Stimulated activated CD8-positive, alpha-beta memory T cell treated with anti-CD3 and anti-CD28 coated beads, Interleukin-12 subunit alpha, Interleukin-12 subunit beta, amount 100 ng/mL, for 4 hours (primary cell): ENCODE measurements at regions not wholly inside any gene's neighbourhood (a gene's known extent, or its start where the extent isn't known, plus 50 kb on each side); places are given as distances from the start of the nearest gene placed in this dataset.
"Not testable (repeated sequence)": the region's sequence is repeated elsewhere in the genome, so short reads cannot be mapped to it uniquely, and the experiment has no call there.

Experiments
- DNase-seq: peaks from one replicate; pipeline ENCODE4 v3.0.0-alpha.2; 2020; ENCODE audit warnings: low read depth

DNA sequence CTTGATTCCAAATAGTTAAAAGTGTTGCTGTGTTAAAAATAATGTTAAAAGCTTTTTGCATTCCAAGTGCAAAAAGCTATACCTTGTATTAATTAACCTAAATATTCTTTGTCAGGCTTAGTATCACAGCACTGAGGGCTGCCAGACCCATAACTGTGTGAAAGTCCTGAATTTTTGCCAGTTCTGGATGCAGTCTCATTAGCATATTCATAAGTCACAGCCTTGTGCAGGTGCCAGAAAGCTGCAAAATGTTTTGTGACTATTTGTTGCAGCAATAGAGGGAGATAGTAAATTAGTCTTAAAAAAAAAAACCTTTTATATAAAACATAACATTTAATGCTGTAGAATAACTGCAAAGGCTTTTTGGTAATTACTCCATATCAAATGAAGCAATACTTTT lies 56.6 kb downstream of the SLITRK1 start:
- DNase-seq, result no peak

DNA sequence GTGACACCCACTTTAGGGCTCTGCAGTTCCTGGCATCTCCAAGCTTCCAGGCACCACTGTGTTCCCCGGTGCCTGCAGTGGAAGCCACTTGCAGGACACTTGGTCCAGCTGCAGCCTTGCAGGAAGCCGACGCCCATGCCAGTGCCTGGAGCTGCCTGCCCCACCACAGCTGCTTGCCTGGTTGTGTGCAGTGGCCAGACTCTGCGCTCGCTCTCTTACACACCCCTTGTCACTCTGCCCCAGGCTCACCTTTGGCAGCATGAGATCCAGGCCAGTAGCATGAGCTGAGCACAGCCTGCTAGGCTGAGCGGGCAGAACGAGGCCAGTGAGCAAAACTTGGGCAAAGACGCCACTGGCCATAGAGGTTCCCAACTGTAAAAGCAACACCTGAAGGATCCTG lies 57.7 kb downstream of the SLITRK1 start:
- no peak for DNase-seq

DNA sequence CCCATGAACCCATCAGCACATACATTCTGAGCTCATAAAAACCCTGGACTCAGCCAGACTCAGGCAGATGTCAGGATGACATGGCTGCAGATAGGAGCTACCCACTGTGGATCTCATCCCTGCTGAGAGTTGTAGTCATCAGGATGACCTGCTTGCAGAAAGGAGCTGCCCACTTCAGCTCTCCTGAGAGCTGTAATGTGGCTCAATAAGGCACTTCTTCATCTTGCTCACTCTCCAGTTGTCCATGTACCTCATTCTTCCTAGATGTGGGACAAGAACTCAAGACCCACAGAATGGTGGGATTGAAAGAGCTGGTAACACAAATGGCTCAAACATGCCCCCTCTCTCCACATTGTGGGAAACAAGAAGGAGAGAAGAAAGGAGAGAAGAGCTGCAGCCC lies 58.2 kb downstream of the SLITRK1 start:
- no peak for DNase-seq

DNA sequence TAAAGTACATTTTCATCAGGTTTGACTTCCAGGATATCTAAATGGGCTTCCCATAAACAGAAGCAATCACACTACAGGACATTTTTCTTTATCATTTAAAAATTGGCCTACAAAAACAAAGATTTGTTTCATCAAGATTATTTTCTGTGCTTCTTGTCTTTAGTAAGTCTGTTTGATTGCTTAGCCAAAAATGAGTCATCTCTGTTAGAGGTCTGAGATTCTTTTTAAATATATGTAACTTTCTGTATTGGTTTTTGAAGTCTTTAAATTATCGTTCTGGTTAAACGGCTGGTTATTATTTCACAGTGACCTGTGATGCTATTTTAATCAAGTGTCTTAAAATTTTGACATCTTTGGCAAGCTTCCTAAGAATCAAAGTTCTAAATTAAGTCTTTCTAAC lies 62.7 kb downstream of the SLITRK1 start:
- DNase-seq, result no peak

DNA sequence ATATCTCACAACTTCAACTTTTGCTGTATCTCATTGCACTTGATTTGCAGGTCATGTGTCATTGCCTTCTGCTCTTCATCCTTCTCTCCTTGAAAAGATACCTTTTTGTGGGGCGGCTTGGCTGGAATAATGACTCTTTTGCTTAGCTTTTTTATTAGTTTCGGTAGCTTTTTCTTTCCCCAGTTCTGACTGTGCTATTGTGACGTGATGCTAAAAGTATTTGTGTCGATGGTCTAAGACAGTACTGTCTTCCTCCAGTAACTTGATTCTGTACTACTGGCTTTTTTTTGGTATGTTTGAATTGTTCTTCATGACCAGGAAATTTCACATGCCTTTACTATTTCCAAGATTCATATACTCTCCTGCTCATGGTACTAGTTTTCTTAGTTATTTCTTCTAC lies 63.1 kb downstream of the SLITRK1 start:
- no peak for DNase-seq

DNA sequence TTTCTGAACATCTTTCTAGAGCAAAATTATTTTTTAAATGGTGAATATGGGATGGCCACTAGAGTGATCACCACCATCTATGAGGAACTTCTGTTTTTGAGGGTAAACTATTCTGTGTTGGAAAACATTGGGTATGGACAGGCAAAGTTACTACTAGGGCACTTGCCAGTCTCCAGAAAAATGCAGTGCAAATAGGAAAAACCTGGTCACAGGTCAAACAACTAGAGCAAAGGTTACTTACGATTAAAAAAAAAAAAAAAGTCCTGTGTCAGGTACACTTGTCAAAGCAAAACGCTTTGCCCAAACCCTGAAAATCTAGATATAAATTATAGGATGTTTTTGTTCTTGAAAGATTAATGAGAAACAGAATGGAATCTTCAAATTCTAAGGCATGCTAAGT lies 66.2 kb downstream of the SLITRK1 start:
- DNase-seq, result no peak

DNA sequence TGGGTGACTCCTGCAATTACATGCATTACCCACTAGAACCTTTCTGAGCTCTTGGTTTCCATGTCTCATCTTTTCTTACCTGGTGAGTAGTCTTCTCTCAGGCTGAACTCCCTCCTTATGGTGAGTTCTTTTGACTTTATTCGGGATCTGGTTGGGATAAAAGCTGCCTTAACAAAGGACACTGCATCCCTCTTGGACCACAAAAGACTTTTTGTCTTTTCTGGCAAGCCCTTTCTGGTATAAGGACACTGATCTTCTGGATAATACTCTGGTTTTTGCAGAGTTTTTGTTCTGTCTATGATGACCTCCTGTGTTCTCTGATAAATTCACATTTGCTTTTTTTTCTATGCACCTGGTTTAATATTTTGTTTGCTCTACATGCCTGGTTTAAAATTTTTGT lies 66.7 kb downstream of the SLITRK1 start:
- DNase-seq, result no peak

DNA sequence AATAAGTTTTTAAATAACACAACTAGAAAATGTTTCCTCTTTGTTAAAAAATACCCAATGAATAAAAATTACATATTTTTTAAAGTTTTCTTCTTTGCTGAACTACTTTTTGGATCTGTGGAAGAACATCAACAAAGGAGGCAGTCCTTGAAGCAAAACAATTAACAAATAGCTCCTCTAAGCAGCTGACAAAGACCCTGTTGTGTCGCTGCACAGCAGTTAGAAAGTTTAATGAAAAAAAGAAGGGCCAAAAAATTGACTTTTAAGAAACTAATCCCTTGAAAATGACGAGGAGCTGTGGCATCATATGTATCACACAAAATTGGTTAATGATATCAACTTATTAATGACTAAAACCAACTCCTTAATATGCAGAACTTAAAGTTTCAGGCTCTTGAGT lies 72.1 kb downstream of the SLITRK1 start:
- DNase-seq, result no peak

DNA sequence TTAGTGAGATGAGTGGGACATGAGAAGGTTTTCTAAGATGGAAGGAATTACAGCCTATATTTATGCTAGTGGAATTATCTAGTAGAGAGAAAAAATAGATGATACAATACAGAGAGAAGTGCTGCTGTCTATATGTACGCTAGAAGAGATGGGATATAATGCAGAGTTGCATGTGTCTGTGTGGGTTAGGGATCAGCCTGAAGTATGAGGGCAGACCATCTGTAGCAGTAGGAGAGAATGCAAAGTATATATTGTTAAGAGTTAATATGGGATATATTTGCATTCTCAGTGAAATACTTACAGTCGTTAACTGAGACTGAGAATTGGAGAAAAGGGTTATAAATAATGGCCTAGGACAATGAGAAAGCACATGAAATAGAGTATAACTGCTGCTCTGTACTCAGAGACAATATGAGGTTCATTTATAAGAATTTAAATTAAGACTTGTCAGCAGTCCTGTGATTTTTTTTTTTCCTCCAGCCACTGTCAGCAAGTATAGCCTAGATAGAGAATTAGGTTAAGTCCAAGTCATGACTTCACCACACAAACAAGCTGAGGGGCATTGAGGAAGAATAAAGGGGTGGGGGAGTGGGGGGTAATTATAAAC lies 77.8 kb downstream of the SLITRK1 start:
- no peak for DNase-seq

DNA sequence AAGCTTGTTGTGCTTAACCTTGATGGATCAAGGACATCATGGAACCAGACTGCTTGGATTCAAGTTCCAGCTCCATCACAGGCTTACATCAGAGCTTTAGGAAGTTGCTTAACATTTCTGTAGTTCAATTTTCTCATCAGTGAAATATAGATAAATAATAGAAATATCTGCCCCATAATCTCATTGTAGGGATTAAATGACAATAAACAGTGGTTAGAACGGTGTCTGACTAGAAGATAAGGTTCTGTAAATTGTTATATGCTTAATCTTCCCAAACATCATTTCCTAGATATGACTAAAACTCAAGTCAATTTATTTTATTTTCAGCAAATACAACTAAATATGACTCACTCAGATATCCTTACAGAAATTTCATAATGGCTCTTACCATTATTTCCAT lies 83.5 kb downstream of the SLITRK1 start:
- DNase-seq, result no peak

DNA sequence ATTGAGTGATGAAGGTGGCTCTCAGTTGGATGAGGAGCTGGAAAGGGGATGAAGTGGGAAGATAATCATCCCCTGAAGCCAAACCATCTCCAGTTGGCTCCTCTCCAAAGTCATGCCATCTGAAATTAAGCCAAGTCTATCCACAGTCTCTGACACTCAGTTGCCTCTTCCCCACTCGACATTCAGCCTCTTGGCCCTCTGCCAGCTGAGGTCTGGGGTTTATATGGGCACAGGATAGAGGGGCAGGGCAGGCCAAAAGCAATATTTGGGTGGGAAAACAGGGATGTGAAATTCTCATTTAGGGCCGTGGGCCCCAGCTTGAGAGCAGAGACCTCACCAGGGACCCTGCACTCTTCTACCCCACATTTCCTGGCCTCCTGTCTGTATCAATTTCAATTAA lies 85.9 kb downstream of the SLITRK1 start:
- DNase-seq, result no peak

DNA sequence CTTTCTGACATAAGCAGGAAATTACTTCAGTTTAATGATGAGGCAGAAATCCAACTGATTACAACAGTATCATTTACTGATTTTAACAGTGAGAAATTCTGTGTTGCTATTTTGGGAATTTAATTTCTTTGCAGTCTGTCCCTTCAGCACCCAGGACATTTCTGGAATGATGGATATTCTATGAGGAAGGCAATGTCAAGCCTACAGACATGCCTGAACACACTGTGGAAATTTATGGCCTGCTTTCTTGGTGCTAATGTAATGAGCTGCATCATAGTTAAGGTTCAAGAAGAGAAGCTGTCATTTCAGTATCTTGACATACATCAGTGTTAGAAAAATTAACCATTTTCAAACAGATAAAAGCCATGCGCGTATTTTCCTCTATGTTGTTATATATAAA lies 87.7 kb downstream of the SLITRK1 start:
- DNase-seq, result no peak

DNA sequence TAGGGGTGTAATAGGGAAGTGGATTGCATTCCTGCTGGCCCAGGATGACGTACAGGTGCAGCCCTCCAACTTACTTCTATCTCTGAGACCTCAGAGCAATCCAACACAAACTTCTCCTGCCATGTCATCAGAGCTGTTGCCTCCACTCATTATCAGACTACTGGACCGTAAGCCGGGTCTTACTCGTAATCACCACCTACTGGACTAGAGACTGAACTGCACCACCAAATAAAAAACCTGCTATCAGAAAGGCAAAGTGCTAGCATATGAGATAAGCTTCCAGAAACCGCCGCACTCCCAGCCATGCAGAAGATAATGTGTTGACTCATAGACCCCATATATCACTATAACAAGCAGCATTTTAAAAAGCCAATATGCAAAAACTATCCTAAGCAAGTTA lies 102.0 kb downstream of the SLITRK1 start:
- no peak for DNase-seq

DNA sequence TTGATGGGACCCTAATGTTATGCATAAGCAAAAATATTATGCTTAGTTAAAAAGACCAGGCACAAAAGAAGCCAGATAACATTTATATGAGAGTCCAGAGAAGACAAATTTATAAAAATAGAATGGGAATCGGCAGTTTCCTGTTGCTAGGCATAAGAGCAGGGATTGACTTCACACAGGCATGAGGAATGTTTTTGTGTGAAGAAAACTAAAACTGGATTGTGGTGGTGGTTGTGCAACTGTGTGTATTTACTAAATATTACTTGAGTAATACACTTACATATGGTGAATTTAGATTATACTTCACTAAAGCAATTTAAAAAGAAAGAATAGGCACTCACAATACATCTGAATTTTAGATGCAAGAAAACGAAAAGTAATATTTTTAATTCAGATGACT lies 108.3 kb downstream of the SLITRK1 start:
- DNase-seq, result no peak

DNA sequence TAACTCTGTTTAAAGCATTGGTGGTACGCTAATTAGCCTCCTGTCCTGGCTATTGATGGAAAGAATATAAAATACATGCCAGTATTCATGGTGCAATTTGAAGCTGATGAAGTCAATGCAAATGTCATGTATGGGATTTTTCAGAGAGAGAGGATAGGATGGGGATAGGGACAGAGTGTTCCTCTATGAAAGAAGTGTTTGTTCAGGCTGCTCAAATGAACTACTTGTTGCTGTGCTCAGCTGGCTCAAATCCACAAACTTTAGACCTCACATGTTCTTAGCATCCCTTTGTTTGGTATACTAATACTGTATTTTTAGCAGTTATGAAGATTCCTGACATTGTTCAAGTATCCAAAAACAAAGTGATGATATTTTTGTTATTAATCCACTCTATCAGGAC lies 116.5 kb downstream of the SLITRK1 start:
- DNase-seq, result no peak

DNA sequence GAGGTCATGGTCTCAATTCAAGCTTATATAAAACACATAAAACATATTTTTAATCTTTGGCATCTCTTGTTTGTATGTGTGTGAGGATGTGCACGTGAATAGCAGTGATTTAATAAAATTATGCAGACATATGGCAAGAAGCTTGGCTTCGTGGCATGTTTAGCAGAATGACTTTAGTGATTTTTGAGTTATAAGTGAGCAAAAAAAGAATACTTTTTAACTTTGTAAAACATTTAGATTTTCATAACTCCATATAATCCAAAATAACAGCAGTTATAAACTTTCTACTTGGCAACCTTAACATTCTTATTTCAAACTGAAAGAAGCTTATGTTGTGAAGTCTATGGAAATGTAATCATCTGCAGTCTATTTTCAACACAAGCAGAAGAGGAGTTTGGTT lies 120.6 kb downstream of the SLITRK1 start:
- no peak for DNase-seq

DNA sequence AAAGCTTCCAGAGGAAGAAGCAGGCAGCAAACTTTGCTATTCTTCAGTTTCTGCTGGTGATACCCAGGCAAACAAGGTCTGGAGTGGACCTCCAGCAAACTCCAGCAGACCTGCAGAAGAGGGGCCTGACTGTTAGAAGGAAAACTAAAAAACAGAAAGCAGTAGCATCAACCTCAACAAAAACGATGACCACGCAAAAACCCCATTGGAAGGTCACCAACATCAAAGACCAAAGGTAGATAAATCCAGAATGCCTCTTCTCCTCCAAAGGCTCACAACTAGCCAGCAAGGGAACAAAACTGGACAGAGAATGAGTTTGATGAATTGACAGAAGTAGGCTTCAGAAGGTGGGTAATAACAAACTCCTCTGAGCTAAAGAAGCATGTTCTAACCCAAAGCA lies 127.1 kb downstream of the SLITRK1 start:
- not testable (repeated sequence) for DNase-seq

DNA sequence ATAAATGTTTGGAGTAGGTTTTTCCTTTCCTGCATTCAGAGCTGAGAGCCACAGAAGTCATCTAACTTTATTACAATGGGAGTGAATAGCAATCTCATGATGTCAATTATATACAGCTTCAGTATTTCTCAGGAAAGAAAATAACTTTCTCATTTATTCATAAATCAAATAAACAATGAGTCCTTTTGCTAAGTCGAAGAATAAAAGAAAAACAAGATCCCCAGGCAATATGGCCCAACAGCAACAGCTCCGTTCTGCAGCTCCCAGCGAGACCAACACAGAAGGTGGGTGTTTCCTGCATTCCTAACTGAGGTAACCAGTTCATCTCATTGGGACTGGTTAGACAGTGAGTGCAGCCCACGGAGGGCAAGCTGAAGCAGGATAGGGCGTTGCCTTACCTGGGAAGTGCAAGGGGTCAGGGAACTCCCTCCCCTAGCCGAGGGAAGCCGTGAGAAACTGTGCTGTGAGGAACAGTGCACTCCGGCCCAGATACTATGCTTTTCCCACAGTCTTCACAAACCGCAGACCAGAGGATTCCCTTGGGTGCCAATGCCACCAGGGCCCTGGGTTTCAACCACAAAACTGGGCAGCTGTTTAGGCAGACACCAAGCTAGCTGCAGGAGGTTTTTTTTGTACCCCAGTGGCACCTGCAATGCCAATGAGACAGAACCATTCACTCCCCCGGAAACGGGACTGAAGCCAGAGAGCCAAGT lies 128.2 kb downstream of the SLITRK1 start:
- DNase-seq, result no peak

DNA sequence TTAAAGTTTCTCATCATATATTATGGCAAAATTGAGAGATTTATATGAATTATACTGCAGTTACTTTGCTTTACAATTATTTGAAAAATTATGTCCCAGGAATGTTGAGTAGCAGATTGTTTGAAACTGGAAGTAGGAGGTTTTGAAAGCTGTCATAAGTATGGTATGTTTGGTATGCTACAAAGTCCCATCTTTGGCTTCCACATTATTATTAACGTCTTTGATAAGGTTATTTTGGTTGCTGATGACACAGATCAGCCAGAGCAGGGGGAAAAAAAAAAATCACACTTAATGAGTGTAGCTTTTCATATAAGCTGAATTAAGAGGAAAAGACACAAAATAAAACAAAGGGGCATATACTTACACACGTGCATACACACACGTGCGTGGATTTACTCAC lies 130.1 kb downstream of the SLITRK1 start:
- DNase-seq, result no peak

DNA sequence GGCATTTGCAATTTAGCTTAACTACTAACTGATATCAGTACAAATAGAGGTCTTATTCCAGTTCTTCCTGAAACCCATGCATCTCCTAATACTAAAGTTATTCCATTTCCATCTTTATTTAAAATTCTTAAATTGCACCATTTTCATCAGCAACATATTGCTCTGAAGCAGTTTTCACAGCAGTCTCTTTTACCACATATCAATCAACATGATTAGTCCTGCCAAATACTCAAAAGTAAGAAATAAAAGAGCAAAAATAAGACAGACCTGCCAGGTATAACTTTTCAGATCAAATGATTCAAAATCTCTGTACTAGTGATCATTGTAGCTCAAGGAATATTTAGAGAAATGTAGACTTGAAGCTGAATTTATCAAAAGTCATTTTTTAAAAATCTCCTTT lies 141.7 kb downstream of the SLITRK1 start:
- no peak for DNase-seq

DNA sequence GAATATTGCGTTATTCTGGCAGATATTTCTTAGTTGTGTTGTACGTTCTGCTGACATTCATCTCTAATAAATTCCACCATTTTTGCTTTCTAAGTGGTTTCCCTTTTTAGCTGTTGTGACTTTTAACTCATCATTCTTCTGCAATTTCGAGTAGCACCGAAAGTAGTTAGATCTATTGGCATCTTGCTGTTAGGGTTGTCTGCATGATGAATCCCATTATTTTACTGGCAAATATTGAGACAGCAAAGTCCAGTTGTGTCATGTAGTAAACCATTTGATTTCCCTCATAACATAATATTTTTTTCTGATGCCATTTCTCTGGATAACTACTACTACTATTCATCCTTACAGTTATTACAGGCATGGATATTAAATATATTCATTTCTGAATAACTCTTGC lies 143.9 kb downstream of the SLITRK1 start:
- DNase-seq, result no peak

DNA sequence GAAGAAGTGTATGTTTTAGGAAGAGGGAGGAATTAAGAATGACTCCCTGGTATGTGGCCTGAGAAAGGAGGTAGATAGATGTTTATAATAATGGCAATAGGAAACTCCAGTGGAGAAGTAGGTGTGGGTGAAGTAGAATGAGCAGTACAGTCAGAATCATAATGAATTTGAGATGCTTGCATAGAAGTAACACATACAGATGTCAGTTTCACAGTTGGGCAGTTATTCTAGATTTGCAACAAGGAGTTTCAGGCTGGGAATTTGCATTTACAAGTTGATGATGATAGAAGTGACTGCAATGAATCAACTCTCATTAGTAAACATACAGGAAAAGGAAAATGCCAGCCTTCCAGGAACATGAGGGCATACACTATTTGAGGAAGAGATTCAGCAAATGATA lies 149.0 kb downstream of the SLITRK1 start:
- DNase-seq, result no peak

DNA sequence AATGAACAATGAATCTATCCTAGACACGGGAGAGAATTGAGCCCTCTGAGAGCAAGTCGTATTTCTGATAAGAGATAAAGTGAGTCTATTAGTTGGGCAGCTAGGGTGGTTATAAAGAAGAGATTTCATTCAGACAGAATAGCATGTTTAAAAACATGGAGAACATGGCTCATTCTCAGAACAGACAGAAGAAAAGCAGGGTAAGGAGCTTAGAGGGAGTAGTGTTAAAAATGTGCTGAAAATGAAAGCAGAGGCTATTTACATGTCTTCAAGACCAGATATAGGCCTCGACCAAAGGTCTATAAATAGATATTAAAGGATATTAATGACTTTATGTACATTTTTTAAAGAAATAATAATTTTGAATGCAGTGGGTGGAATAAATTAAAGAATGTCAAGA lies 149.5 kb downstream of the SLITRK1 start:
- no peak for DNase-seq

DNA sequence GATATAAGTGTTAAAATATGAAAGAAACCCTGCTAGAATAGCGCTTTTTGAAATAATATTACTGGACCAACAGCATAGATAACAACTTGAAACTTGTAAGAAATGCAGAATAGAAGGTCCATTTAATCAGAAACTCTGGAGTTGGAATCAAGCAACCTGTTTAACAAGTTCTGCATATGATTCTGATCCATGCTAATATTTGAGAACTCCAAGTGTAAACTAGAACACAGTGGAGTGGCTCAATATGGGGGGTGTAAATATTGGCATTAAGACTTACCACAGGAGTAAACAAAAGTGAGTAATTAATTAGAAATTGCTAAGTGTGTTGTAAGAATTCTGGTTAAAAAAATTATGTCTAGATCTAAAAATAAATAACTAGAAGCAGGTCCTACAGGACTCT lies 151.2 kb downstream of the SLITRK1 start:
- DNase-seq, result no peak
